ENCODE measurements at regions not wholly inside any gene's neighbourhood (a gene's known extent, or its start where the extent isn't known, plus 50 kb on each side); places are given as distances from the start of the nearest gene placed in this dataset.
"Not testable (repeated sequence)": the region's sequence is repeated elsewhere in the genome, so short reads cannot be mapped to it uniquely, and the experiment has no call there.

DNA sequence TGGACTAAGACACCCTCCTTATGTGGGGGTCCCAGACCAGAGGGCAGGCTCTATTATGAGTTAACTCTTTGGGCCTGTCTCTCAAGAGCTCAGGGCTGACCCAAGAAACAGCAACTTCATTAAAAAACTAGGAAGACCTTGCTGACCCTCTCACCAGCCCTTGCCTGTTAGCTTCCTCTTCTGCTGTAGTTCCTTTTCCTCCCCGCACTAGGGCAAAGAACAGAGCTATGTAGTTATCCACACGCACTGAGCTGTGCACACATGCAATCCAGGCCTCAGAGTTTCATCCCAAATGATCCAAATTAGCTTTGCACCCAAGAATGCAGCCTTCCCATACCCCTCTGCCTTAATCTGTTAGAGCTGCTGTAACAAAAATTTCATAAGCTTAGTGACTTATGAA is 539.6 kb upstream of the CADM1 start:
- no peak for DNase-seq (ENCODE audit: low spot score)

- DNase-seq (ENCODE audit: low spot score) = not testable (repeated sequence)
Measured at GRCh38 chr11:116043059-116043458, 538.8 kb upstream of the CADM1 start.

DNA sequence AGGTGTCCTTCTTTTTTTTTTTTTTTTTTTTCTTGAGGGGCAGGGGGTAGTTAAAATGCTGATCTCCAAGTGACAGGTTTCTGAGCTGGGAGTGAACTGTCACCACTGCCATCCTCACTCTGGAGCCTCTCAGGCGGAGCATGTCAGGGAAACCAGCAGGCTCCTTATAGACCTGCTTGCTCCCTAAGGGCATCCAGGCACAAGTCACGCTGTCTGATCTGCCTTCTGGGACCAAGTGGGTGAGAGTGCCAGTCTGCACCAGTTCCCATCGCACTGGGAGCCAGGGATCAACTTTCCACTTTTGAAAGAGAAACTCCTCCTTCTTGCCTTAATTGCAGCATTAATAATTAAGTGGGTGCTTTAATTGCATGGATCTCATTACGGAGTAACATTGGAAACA is 537.9 kb upstream of the CADM1 start:
- DNase-seq (ENCODE audit: low spot score) = no peak

DNA sequence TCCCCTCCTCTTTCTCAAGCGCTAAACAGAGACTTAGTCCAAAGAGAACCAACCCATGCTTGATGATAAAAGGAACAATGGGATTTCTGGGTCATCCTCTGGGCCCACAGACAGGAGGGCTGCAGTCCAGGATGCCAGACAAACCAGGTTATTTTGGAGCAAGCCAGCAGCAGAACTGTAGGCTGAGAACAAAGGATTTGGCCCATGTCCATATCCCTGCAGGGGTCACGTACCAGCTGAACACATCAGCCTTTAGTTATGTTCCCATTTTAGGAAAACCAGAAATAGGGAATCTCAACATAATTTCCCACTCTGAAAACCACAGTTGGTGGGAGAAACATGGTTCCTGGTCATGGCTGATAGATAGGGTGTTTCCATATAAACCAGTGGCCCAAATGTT is 533.6 kb upstream of the CADM1 start:
- no peak for DNase-seq (ENCODE audit: low spot score)

- DNase-seq (ENCODE audit: low spot score) = no peak
Measured at GRCh38 chr11:116035977-116036376, 531.8 kb upstream of the CADM1 start.

DNA sequence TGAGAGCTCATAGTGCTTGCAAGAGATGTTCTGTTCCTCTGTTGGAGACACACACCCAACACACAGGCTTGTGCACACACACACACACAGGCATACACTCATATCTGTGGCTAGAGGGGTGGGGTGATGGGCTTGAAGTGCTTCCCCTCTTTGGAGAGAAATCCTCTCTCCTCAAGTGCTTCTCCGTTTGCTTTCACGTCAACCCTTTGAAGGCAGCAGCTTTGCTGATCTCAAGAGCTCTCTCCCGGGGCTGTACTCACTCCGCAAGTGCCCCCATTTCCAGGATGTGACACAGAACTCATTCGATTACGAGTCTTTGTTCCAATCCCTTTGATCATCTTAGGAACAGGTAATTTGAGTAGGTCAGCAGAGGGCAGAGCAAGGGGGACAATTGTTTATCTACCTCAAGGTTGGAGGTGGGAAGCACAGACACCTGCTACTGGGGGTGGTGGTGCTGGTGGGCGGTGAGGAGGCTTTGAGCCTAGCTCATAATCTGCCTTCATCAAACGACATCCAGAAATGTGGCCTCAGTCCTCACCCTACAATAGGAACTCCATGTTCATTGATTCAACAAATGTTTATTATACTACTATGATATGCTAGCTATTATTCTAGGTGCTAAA is 529.8 kb upstream of the CADM1 start:
- no peak for DNase-seq (ENCODE audit: low spot score)

GRCh38 chr11:116030697-116031331 is 526.6 kb upstream of the CADM1 start:
- DNase-seq (ENCODE audit: low spot score) = no peak

GRCh38 chr11:116028506-116028905 is 524.3 kb upstream of the CADM1 start:
- DNase-seq (ENCODE audit: low spot score) = not testable (repeated sequence)

DNA sequence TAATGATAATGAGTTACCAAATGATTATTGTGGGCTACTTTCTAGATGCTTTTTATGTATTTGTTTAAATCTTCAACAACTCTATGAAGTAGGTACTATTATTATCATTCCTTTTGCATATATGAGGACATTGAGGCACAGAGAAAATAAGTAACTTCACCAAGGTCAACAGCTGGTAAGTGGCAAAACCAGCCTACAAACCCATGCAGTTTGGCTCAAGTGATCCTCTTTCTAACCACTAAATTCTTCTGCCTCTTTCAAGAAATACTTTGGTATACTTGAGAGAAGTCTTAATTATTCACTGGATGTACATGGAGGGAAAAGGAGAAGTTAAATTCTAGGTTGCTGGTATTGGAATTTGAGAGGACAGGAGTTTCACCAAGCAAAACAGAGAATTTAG is 495.2 kb upstream of the CADM1 start:
- no peak for DNase-seq (ENCODE audit: low spot score)

GRCh38 chr11:115996808-115997188 is 492.6 kb upstream of the CADM1 start:
- DNase-seq (ENCODE audit: low spot score) = no peak

DNA sequence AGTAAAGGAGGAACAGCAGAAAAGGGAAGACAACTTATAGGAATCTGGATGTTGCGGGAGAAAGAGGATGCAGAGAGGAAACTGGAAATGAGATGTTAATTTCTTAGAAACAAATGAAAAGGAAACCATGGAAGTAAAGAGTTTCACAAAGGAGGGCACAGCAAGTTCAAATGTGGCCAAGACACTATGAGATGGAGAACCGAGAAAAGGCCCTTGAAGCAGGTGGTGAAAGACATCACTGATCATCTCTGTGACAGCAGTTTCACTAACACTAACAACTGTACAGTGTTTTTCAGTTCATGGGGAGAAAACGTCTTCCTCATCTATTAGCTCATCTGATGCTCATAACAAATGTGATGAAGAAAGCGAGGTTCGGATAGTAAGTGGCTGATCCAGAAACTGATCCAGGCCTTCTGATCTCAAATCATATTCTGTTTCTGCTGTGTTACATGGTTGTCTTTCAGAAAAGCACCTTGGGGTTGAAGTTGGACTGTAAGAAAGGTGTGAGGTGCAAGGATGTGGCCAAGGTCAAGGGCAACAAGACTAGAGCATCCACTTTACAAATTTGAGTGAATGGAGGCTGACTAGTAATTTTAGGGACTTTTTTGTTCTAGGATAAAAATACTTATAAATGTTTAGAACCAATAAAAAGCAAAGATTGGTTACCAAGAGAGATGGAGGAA is 492.1 kb upstream of the CADM1 start:
- DNase-seq (ENCODE audit: low spot score) = no peak

GRCh38 chr11:115993590-115993989 is 489.4 kb upstream of the CADM1 start:
- no peak for DNase-seq (ENCODE audit: low spot score)

GRCh38 chr11:115990004-115990447 is 485.8 kb upstream of the CADM1 start:
- no peak for DNase-seq (ENCODE audit: low spot score)

GRCh38 chr11:115985896-115986295 is 481.7 kb upstream of the CADM1 start:
- no peak for DNase-seq (ENCODE audit: low spot score)

GRCh38 chr11:115984228-115984627 is 480.0 kb upstream of the CADM1 start:
- no peak for DNase-seq (ENCODE audit: low spot score)

DNA sequence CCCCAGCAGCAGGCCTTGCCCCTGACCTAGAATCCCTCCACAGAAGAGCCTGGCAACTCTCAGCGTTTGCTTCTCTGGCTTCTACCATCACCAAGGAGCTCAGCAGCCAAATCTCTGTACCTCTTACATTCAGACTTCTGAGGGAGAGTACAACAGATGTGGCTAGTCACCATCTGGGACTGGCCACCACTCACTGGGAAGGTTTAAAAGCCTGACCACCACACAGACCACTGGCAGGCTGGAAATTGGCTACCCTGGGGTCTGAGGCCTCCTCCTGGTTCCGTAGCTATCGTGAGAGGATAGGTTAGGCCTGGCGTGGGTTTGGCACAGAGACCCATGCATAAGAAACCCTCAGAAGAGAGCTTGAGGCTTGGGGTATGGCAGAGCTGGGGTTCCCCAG is 478.5 kb upstream of the CADM1 start:
- DNase-seq (ENCODE audit: low spot score) = no peak

DNA sequence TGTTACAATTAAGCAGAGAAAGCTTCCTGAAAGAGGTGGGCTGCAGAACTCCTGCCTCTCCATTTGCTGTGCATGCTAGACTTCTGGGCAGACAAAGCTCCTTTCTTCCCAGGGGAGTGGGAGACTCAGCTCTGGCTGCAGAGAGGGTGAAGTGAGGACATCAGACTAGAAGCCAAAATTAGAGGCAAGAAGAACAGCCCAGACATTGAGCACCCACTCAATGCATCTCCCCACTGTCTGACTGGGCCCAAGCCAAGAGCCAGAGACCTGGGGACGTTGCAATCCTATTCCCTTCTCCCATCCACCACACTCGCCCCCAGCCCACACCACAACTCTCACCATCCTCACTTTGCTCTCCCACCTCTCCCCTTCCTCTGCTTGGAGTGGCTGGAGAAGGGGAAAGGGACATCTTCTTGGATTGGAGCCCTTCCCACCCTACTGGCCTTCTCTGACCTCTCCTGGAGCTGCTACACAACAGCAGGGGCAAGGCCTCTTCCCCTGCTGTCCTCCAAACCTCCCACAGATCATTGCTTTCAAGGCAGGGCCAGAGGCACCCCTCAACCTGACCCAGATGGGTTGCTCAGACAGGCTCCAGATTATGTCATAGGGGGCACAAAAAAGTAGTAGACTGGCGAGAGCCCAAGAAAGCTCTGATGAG is 477.7 kb upstream of the CADM1 start:
- DNase-seq (ENCODE audit: low spot score) = no peak

GRCh38 chr11:115981104-115981481 is 476.9 kb upstream of the CADM1 start:
- no peak for DNase-seq (ENCODE audit: low spot score)

DNA sequence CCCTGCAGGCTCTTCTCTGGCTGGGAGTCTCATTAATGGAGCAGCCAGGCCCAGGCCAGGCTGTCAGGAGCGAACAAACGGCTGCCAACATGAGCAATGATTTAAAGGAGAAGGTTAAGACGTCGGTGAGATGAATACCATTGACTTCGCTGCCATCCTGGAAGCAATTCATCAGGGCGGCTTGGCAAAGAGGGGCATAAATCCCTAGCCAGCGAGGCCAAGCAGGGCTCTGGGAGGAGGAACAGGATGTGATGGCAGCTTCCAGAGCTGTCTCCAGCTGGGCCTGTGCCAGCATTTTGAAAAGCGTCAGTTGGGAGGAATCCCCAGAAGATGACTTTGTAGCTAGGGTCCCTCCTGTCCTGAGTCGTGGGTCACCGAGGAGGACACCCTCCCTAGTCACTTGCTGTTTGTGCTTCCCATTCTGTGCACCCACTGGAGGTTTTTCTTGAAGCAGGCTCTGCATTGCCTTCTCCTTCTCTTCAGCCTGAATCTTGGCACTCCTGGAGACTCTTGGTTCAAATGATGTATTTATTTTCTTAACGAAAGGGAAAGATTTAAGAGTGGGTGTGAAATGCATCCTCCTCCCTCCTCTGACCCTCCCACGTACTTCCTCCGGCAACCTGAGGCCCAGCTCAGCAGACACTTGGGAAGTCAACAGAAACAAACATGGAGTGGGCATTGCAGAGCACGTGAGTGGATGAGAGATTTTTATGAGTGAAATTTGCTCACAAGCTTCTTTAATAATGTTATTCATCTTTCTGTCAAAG is 476.3 kb upstream of the CADM1 start:
- DNase-seq (ENCODE audit: low spot score) = no peak

DNA sequence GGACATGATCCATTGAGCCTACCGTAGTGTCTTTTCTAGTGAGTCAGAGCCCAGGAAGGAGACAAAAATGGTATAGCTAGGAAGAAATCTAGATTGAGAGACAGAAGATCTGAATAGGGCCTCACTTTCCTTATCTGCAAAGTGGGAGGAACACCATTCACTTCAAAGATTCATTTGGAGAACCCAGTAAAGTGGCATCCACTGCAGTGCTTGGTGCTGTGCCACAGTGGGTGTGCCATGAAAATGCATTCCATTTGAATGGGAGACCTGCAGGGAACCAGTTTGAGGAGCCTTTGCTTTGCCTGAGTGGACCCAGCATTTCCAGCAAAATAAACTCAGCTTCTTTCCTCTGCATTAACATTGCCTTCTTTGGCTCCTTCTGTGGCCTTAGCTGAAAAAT is 470.5 kb upstream of the CADM1 start:
- no peak for DNase-seq (ENCODE audit: low spot score)

DNA sequence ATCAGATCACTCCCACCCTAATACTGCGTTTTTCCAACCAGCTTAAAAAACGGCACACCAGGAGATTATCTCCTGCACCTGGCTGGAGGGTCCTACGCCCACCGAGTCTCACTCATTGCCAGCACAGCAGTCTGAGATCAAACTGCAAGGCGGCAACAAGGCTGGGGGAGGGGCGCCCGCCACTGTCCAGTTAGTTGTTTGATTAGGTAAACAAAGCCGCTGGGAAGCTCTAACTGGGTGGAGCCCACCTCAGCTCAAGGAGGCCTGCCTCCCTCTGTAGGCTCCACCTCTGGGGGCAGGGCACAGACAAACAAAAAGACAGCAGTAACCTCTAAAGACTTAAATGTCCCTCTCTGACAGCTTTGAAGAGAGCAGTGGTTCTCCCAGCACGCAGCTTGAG is 463.0 kb upstream of the CADM1 start:
- not testable (repeated sequence) for DNase-seq (ENCODE audit: low spot score)

GRCh38 chr11:115965767-115966504 is 461.7 kb upstream of the CADM1 start:
- DNase-seq (ENCODE audit: low spot score) = no peak

Measured in LoVo (cell line).